ENCODE measurements at regions not wholly inside any gene's neighbourhood (a gene's known extent, or its start where the extent isn't known, plus 50 kb on each side); places are given as distances from the start of the nearest gene placed in this dataset.

DNA sequence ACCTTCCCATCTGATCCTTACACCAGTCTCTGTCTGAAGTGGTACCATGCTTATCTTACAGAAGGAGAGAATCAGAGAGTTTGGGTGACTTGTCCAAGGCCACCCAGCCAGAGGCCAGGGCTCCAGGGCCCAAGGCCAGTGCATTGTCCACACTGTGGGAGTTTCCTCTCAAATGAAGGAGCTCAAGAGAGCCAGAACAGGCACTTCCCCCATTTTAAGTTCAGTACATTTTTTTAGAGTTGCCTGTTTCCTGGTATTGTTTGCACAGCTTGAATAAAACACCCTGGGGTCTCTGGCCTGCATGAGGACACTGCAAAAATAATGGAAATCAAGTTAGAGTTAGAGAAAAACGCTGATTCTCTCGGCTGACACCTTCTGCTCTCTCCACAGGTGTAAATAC lies 284.0 kb downstream of the SQOR start:
- TF ChIP-seq, protein P1, sequence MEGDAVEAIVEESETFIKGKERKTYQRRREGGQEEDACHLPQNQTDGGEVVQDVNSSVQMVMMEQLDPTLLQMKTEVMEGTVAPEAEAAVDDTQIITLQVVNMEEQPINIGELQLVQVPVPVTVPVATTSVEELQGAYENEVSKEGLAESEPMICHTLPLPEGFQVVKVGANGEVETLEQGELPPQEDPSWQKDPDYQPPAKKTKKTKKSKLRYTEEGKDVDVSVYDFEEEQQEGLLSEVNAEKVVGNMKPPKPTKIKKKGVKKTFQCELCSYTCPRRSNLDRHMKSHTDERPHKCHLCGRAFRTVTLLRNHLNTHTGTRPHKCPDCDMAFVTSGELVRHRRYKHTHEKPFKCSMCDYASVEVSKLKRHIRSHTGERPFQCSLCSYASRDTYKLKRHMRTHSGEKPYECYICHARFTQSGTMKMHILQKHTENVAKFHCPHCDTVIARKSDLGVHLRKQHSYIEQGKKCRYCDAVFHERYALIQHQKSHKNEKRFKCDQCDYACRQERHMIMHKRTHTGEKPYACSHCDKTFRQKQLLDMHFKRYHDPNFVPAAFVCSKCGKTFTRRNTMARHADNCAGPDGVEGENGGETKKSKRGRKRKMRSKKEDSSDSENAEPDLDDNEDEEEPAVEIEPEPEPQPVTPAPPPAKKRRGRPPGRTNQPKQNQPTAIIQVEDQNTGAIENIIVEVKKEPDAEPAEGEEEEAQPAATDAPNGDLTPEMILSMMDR (IDR thresholded peaks at IDR 0.05), result no peak
- no peak for TF ChIP-seq EZH2 (IDR thresholded peaks at IDR 0.05; ENCODE audit: borderline replicate concordance, insufficient read depth, low read depth, low read length, poor library complexity, severe bottlenecking)

Measured in B cell (primary cell).